ENCODE measurements at regions not wholly inside any gene's neighbourhood (a gene's known extent, or its start where the extent isn't known, plus 50 kb on each side); places are given as distances from the start of the nearest gene placed in this dataset.
A peak's percentile ranks its signal among the peaks of the same experiment; 100 is the strongest.
"Not testable (repeated sequence)": the region's sequence is repeated elsewhere in the genome, so short reads cannot be mapped to it uniquely, and the experiment has no call there.

DNA sequence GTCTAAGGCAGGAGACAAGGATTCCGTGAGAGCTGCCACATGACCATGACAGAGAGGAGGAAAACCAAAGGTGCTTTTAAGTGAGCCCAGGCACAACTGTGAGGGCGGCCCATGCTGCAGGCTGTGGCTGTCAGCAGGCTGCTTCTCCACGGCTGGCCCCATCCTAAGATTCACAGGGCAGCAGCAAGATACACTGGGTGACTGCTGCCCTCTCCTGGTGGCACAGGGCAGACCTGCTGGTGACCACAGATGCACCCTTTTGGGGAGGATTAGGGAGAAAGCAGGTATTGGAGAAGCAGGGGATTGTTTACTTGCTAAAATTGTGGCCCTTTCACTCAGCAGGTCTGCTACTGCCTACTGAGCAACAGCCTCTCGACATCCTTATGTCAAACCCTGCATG is 125.4 kb upstream of the ALDH3B2 start:
- not testable (repeated sequence) for TF ChIP-seq CEBPB (IDR thresholded peaks at IDR 0.05; ENCODE audit: low read depth, low read length); POLR2A (IDR thresholded peaks at IDR 0.05; ENCODE audit: control extremely low read depth in 1 of 2, low read depth in 2 of 2, low read length in 2 of 2); TEAD4 (IDR thresholded peaks at IDR 0.05; ENCODE audit: low read depth, low read length); SAP30 (IDR thresholded peaks at IDR 0.05; ENCODE audit: insufficient read depth, insufficient replicate concordance, low read length); JUND (IDR thresholded peaks at IDR 0.05; ENCODE audit: low read length); SRF (IDR thresholded peaks at IDR 0.05; ENCODE audit: low read depth, low read length); NANOG (IDR thresholded peaks at IDR 0.05; ENCODE audit: insufficient read depth, low read depth, low read length, poor library complexity, severe bottlenecking); EZH2 (IDR thresholded peaks at IDR 0.05; ENCODE audit: low read depth, low read length, severe bottlenecking); TAF1 (IDR thresholded peaks at IDR 0.05; ENCODE audit: low read depth, low read length)
- TF ChIP-seq, protein P1, sequence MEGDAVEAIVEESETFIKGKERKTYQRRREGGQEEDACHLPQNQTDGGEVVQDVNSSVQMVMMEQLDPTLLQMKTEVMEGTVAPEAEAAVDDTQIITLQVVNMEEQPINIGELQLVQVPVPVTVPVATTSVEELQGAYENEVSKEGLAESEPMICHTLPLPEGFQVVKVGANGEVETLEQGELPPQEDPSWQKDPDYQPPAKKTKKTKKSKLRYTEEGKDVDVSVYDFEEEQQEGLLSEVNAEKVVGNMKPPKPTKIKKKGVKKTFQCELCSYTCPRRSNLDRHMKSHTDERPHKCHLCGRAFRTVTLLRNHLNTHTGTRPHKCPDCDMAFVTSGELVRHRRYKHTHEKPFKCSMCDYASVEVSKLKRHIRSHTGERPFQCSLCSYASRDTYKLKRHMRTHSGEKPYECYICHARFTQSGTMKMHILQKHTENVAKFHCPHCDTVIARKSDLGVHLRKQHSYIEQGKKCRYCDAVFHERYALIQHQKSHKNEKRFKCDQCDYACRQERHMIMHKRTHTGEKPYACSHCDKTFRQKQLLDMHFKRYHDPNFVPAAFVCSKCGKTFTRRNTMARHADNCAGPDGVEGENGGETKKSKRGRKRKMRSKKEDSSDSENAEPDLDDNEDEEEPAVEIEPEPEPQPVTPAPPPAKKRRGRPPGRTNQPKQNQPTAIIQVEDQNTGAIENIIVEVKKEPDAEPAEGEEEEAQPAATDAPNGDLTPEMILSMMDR (IDR thresholded peaks at IDR 0.05; ENCODE audit: control extremely low read depth in 1 of 3, insufficient read depth in 1 of 3, low read depth in 1 of 3, low read length in 3 of 3), result peak in 2 of 3 experiments; percentile 24 to 49; a peak in 2 of 4 replicates

Measured in H1 (cell line).